DMS153 treated with DMSO at 0.1 percent for 48 hours (cell line): ENCODE measurements at regions not wholly inside any gene's neighbourhood (a gene's known extent, or its start where the extent isn't known, plus 50 kb on each side); places are given as distances from the start of the nearest gene placed in this dataset.

Experiments used
- DNase-seq: peaks from one replicate; lab custom pipeline; 2025; ENCODE audit not compliant: unreplicated experiment; lab: John Stamatoyannopoulos, UW

DNA sequence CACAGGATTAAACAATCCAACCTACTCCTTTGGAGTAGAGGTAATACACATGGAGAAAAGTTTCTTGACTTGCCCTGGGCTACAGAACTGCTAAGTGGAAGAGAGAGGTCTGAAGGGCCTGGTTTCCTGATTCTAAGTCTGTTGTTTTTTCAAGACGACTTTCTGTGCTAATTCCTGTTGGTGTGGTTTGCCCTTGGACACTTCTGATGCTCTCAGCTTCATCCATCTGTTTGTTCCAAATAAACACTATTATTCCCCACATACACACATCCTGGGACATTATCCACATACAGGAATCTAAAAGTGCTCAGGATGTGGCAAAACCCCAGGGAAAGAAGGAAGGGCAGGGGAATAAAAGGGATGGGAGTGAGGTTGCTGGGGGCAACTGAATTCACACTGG, 393.5 kb upstream of the TBL1XR1 start:
- no peak for DNase-seq

DNA sequence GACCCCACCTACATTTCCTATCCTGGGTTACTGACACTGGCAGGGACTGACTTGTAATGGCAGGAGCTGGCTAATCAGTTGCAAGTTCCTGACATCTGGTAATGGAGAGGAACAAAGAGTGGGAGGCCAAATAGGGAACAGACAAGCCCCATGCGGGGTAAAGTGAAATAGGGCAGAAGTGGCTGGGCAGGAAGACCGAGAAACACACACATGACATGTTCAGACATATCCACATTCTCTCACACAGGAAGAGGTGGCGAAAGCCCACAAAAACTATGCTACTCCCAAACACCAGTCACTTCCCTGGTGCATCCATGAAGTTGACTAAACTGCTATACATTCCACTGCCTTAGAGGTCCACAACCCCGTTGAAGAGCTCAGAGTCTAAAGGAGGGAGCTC, 394.1 kb upstream of the TBL1XR1 start:
- DNase-seq: no peak

DNA sequence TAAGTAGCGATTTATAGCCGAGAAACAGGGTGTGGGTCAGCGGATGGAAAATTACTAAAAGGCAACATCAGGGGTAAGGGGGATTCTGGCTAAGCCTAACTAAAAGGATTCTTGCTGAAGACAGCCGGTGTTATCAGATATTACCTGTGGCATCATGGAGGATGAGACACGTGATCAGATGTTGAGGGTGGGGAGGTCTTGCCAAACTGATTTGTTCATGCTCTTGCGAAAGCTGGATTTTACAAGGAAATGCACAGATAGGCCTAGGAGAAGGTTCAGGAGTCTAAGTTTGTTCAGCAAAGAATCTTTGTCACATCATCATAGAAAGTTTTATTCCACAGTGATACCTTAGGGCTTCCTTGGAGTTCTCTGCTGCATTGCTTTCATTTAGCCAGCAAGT, 396.8 kb upstream of the TBL1XR1 start:
- no peak for DNase-seq

- no peak for DNase-seq
Observed at GRCh38 chr3:177595530-177596188, 398.4 kb upstream of the TBL1XR1 start.

GRCh38 chr3:177596248-177596815, 399.1 kb upstream of the TBL1XR1 start:
- no peak for DNase-seq

- peak; percentile 24 for DNase-seq
Observed at GRCh38 chr3:177596816-177597271, 399.6 kb upstream of the TBL1XR1 start.

GRCh38 chr3:177597311-177598096, 400.2 kb upstream of the TBL1XR1 start:
- peak; percentile 96 for DNase-seq

DNA sequence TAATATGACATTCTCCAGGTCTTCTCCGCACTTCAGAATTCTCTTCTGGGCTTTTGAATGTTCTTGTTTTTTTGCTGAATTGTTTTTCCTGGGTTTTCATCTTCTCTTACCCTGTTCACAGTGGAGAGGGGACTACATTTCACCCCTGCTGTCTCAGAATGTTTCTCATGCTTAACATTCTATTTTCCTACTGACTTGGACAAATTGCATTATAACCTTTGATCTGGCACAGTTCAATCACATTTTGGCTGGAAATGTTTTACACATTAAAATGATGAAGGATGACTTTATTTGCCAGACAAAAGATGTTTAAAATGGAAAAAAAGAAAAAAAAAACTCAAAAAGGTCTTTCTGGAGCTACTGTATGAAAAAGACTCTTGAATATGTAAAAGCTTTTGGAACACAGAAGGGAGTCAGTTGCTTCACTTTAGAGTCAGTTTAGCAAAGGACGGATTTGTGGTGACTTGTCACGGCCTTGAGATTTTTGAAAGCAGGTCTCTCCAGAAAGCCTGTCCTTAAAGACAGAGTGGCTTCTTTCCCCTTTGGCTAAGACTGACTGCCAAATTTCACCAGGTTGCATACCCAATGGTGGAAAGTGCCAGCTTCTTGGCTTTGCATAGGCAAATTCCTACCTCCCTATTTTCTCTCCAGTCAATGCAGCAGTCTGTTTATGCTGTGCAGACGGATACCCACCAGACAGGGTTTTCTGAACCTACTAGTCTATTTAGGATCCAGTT, 401.0 kb upstream of the TBL1XR1 start:
- no peak for DNase-seq

GRCh38 chr3:177599326-177599725, 402.0 kb upstream of the TBL1XR1 start:
- DNase-seq: no peak

DNA sequence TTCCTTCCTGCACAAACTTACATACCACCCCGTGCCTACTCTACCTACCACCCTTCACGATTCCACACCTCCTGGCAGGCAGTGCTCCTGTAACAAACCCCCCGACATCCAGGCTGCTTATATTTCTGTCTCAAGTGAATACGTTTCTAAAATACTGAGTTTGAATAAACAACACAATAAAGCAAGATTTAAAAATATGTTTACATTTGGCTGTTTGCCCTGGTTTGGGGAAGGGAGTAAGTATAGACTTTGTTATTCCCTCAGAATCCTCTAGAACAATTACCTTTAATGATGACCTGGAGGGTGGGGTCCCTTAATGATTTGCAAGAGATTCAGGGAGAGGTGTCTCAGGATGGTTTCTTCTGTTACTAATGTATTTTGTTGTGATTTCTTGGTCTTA, 402.6 kb upstream of the TBL1XR1 start:
- DNase-seq: no peak

- no peak for DNase-seq
Observed at GRCh38 chr3:177600411-177600810, 403.1 kb upstream of the TBL1XR1 start.

DNA sequence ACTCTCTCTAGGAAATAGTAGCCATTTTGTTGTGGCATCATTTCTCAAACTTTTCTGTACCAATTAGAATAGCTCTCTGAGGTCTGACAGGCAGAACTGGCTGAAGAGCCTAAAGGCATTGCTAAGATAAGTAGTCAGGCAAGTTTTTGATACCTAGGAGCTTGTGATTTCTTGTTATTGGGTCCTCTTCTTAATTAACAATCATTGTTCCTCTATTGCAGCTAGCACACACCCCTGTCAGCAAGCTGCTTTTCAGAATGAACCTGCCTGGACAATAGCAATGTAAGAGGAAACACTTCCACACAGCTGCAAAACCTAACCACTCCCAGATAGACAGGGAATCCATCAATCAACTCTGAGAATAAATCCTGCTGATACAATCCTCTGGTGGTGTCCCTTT, 403.9 kb upstream of the TBL1XR1 start:
- peak; percentile 40 for DNase-seq

DNA sequence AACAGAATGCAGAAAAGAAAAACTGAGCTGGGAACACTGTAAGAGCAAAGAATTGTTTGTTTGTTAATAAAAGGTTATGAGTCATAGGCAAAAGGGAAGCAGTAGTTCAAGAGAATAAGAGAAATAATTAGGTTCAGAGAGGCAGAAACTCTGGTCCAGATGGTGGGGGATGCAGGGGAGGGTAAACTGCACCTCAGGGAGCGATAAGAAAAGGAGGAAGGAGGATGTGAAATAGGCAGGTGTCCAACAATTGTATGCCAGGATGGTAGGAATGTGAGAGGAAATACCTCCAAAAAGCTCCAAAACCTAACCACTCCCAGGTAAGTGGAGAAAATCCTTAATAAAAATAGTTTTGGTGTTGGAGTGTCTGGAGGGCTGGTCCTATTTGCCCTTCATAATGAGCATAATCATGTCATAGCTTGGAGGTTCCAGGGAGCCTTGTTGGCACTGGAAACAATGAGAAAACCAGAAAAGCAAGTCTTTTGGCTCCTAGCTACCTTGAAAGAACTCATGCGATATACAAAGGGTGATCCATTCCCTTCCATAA, 405.4 kb upstream of the TBL1XR1 start:
- DNase-seq: peak; percentile 78

- DNase-seq: no peak
Observed at GRCh38 chr3:177603148-177603603, 405.9 kb upstream of the TBL1XR1 start.

- DNase-seq: no peak
Observed at GRCh38 chr3:177604181-177604580, 406.9 kb upstream of the TBL1XR1 start.

GRCh38 chr3:177606891-177607290, 409.6 kb upstream of the TBL1XR1 start:
- no peak for DNase-seq

- DNase-seq: peak; percentile 28
Observed at GRCh38 chr3:177607589-177607988, 410.3 kb upstream of the TBL1XR1 start.

DNA sequence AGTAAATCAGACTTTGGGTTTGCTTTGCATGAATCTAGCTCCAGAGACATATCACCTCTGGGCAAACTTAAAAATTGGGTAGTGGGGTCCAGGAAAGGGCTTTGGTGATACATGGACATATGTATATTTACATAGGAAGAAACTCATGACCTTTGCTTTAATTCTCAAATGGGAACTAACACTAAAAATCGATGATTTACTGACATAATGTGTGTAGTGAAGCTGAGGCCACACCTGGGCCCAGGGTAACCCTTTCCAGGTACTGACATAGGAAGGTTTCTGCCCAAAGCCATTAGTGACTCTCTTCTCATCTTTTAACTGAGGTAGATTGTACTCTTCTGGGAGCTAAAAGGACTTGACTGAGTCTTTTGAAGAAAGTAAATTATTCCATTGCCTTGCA, 411.2 kb upstream of the TBL1XR1 start:
- no peak for DNase-seq

- no peak for DNase-seq
Observed at GRCh38 chr3:177609613-177610012, 412.3 kb upstream of the TBL1XR1 start.

DNA sequence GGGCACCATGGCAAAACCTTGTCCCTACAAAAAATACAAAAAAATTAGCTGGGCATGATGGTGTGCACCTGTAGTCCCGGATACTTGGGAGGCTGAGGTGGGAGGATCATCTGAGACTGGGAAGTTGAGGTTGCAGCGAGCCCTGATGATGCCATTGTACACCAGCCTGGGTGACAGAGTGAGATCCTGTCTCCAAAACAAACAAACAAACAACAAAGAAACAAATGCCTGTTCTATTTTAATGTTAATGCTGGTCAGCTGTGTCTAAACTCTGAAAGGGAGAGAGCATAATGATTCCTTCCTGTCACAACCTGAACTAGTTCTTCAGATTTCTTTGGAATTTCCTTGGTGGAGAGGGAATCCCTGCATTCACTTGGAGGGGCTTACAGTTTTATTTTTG, 413.0 kb upstream of the TBL1XR1 start:
- DNase-seq: no peak
